ENCODE measurements at regions not wholly inside any gene's neighbourhood (a gene's known extent, or its start where the extent isn't known, plus 50 kb on each side); places are given as distances from the start of the nearest gene placed in this dataset.

DNA sequence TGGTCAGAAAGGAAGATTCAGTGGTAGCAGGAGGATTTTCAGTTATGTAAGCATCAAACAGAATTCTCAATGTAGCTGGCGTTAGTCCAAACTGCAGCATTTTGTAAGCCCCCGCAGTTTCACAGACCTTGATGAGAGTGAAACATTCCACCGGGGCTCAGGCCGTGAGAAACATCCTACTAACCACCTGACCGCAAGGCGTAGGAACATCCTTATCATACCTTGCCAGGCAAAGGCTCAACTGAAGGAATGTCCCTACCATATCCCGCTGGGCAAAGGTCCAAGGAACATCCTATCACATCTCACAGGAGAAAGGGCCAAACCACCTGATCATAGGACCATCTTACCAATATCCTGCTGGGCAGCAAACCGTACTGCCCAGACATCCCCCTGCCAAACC, 624.8 kb upstream of the TMEM132C start:
- Mint-ChIP-seq H3K4me1 (ENCODE audit: low read depth) (peaks cover 22% of the 10 kb centered on the region), H3K27me3 (ENCODE audit: insufficient read depth) (no peaks in the 10 kb centered on the region; the same call in 1 of the 2 replicates), H3K4me3 (no peak overlapping the region), H3K9me3 (no peaks in the 10 kb centered on the region), H3K36me3 (ENCODE audit: low read depth) (no peaks in the 10 kb centered on the region), H3K27ac (no peak overlapping the region)
- TF ChIP-seq, protein P1, sequence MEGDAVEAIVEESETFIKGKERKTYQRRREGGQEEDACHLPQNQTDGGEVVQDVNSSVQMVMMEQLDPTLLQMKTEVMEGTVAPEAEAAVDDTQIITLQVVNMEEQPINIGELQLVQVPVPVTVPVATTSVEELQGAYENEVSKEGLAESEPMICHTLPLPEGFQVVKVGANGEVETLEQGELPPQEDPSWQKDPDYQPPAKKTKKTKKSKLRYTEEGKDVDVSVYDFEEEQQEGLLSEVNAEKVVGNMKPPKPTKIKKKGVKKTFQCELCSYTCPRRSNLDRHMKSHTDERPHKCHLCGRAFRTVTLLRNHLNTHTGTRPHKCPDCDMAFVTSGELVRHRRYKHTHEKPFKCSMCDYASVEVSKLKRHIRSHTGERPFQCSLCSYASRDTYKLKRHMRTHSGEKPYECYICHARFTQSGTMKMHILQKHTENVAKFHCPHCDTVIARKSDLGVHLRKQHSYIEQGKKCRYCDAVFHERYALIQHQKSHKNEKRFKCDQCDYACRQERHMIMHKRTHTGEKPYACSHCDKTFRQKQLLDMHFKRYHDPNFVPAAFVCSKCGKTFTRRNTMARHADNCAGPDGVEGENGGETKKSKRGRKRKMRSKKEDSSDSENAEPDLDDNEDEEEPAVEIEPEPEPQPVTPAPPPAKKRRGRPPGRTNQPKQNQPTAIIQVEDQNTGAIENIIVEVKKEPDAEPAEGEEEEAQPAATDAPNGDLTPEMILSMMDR (IDR thresholded peaks at IDR 0.05), result no peak
- no peak for DNase-seq

DNA sequence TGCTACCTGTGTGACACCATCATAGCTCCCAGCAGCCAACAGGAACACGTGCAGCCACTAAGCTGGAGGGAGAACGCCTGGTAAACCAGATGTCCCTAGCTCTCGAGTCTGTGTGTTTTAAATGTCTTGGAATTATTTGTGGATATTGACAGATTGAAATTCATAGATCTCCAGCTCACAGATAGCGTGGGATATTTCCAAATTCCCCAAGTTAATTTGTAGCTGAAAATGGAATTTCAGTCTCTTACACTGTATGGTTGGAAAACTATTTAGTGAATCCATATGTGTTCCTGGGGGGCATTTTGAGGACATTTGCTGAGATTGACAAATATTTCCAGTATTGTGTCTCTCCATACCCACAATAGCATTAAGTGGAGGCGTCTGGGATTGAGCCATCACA, 618.6 kb upstream of the TMEM132C start:
- no peak for DNase-seq
- H3K27me3 Mint-ChIP-seq (ENCODE audit: insufficient read depth), result no peaks in the 10 kb centered on the region; the same call in 1 of the 2 replicates
- H3K9me3 Mint-ChIP-seq, result no peaks in the 10 kb centered on the region
- TF ChIP-seq, protein P1 (IDR thresholded peaks at IDR 0.05), result no peak
- H3K27ac Mint-ChIP-seq, result no peak overlapping the region
- no peak overlapping the region for H3K4me3 Mint-ChIP-seq
- H3K4me1 Mint-ChIP-seq (ENCODE audit: low read depth), result peaks cover 43% of the 10 kb centered on the region
- H3K36me3 Mint-ChIP-seq (ENCODE audit: low read depth), result no peaks in the 10 kb centered on the region

DNA sequence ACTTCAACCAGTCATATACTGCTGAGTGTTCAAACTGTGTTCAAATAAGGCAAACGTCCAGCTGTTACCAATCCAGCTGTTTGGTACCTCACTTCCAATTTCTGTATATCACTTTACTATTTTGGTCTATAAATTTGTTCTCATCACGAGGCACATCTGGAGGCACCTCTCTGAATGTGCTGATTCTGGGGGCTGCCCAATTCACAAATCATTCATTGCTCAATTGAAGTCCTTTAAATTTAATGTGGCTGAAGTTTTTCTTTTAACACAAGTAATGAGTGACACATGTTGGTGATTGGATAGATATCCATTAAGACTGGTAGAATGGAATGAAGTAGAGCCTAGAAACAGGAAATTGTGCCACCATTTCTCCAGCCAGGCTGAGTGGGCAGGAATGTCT, 617.0 kb upstream of the TMEM132C start:
- no peaks in the 10 kb centered on the region; the same call in 1 of the 2 replicates for H3K27me3 Mint-ChIP-seq (ENCODE audit: insufficient read depth)
- H3K36me3 Mint-ChIP-seq (ENCODE audit: low read depth), result peaks cover 5% of the 10 kb centered on the region; the same call in 1 of the 2 replicates
- no peak overlapping the region for H3K4me3 Mint-ChIP-seq
- no peaks in the 10 kb centered on the region for H3K9me3 Mint-ChIP-seq
- no peak overlapping the region for H3K27ac Mint-ChIP-seq
- DNase-seq, result no peak
- H3K4me1 Mint-ChIP-seq (ENCODE audit: low read depth), result peaks cover 52% of the 10 kb centered on the region
- TF ChIP-seq, protein P1 (IDR thresholded peaks at IDR 0.05), result no peak

DNA sequence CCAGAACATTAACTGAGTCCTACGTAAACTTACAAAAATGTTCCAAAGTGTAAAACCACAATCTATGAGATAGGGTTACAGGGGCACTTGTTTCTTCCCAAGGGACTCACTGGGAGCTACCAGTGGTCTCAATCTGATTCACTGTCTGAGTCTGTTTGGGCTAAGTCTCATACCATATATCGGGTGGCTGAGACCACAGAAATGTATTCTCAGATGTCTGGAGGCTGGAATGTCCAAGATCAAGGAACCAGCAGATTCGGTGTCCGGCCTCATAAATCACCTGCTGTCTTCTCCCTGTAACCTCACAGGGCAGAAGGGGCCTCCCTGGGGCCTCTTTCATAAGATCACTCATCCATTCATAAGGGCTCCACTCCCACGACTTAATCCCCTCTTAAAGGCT, 616.3 kb upstream of the TMEM132C start:
- peaks cover 58% of the 10 kb centered on the region for H3K4me1 Mint-ChIP-seq (ENCODE audit: low read depth)
- H3K27me3 Mint-ChIP-seq (ENCODE audit: insufficient read depth), result no peaks in the 10 kb centered on the region; the same call in 1 of the 2 replicates
- peaks cover 5% of the 10 kb centered on the region; the same call in 1 of the 2 replicates for H3K36me3 Mint-ChIP-seq (ENCODE audit: low read depth)
- no peaks in the 10 kb centered on the region for H3K9me3 Mint-ChIP-seq
- TF ChIP-seq, protein P1 (IDR thresholded peaks at IDR 0.05), result no peak
- H3K4me3 Mint-ChIP-seq, result no peak overlapping the region
- no peak overlapping the region for H3K27ac Mint-ChIP-seq
- DNase-seq, result peak; percentile 49

DNA sequence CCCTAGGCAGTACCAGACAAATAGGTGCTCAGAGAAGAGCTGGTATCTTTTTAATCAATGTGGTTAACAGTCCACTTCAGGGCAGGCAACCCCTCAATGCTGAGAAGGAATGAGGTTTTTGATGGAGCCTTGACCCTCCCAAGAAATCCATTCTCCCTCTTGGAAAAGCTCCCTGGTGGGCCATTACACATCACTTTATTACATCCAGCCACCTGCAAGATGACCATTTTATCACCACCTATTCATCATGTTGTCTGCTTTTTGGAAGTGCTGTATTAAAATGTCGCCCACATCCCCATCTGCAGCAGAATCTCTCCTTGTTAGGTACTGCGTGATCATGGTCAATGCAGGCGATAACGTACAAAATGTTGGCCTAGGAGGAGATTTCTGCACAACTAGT, 614.7 kb upstream of the TMEM132C start:
- TF ChIP-seq, protein P1 (IDR thresholded peaks at IDR 0.05), result no peak
- Mint-ChIP-seq H3K4me3 (no peak overlapping the region), H3K36me3 (ENCODE audit: low read depth) (peaks cover 5% of the 10 kb centered on the region; the same call in 1 of the 2 replicates), H3K9me3 (no peaks in the 10 kb centered on the region), H3K27ac (no peak overlapping the region), H3K4me1 (ENCODE audit: low read depth) (peaks cover 75% of the 10 kb centered on the region), H3K27me3 (ENCODE audit: insufficient read depth) (no peaks in the 10 kb centered on the region)
- no peak for DNase-seq
